HepG2 (cell line): ENCODE measurements at regions not wholly inside any gene's neighbourhood (a gene's known extent, or its start where the extent isn't known, plus 50 kb on each side); places are given as distances from the start of the nearest gene placed in this dataset.

ENCODE experiments used
- CREM ChIP-seq, 2 experiments: sonication (generic) in 1 of 2; formaldehyde crosslinking in 1 of 2; IDR thresholded peaks; 2 replicates each; pipeline versions ENCODE4 v1.4.0 to v1.6.1; 2016 to 2020; ENCODE audit warnings: antibody characterized with exemption in 1 of 2, mild to moderate bottlenecking in 1 of 2, missing genetic modification reagents in 1 of 2
- LCORL ChIP-seq, 2 experiments: fragments of 450-650 bp in 1 of 2; sonication (generic) in 1 of 2; formaldehyde crosslinking in 1 of 2; IDR thresholded peaks; 2 replicates each; pipeline versions ENCODE4 v1.5.0 to v1.6.1; 2017 to 2020; ENCODE audit warnings: antibody characterized with exemption in 1 of 2, missing genetic modification reagents in 1 of 2
- MEIS1 ChIP-seq: sonication (generic); formaldehyde crosslinking; IDR thresholded peaks from 2 replicates; pipeline ENCODE4 v1.9.0; 2021; ENCODE audit warnings: mild to moderate bottlenecking, missing genetic modification reagents, moderate library complexity, borderline replicate concordance
- REPIN1 ChIP-seq: sonication (generic); formaldehyde crosslinking; IDR thresholded peaks from 2 replicates; pipeline ENCODE4 v1.8.0; 2022; ENCODE audit warnings: missing genetic modification reagents, low read depth, mild to moderate bottlenecking, borderline replicate concordance
- SATB2 ChIP-seq: sonication (generic); formaldehyde crosslinking; IDR thresholded peaks from 2 replicates; pipeline ENCODE4 v1.5.0; 2020; ENCODE audit warnings: missing genetic modification reagents
- SIX1 ChIP-seq: sonication (generic); formaldehyde crosslinking; IDR thresholded peaks from 2 replicates; pipeline ENCODE4 v1.4.0; 2020; ENCODE audit warnings: missing genetic modification reagents, borderline replicate concordance
- SRSF9 ChIP-seq: fragments of 200-400 bp; formaldehyde crosslinking; IDR thresholded peaks from 2 replicates; pipeline ENCODE4 v1.6.1; 2018; ENCODE audit warnings: borderline replicate concordance, mild to moderate bottlenecking, low read depth, low read length; ENCODE audit not compliant: insufficient read depth, poor library complexity, severe bottlenecking
- TCF7 ChIP-seq: sonication (generic); IDR thresholded peaks from 2 replicates; pipeline ENCODE4 v1.6.1; 2016; ENCODE audit warnings: antibody characterized with exemption, low read depth
- U2AF1 ChIP-seq: fragments of 200-400 bp; formaldehyde crosslinking; optimal IDR thresholded peaks from 2 replicates; pipeline ENCODE3; 2017; ENCODE audit warnings: mild to moderate bottlenecking, low read depth, low read length
- ZNF232 ChIP-seq: sonication (generic); formaldehyde crosslinking; IDR thresholded peaks from 2 replicates; pipeline ENCODE4 v1.4.0; 2020; ENCODE audit warnings: missing genetic modification reagents, borderline replicate concordance
- ZNF329 ChIP-seq: sonication (generic); formaldehyde crosslinking; IDR thresholded peaks from 2 replicates; pipeline ENCODE4 v1.9.0; 2021; ENCODE audit warnings: low read depth, mild to moderate bottlenecking, missing genetic modification reagents
- ZNF382 ChIP-seq: sonication (generic); formaldehyde crosslinking; IDR thresholded peaks from 2 replicates; pipeline ENCODE4 v1.5.0; 2020; ENCODE audit warnings: missing genetic modification reagents, mild to moderate bottlenecking, borderline replicate concordance
- TF ChIP-seq, protein P1 (sequence below): IDR thresholded peaks from 2 replicates; pipeline ENCODE4 v1.6.1; 2016; ENCODE audit warnings: control low read depth
- TF ChIP-seq, protein P2 (sequence below): IDR thresholded peaks from 2 replicates; pipeline ENCODE4 v1.6.1; 2012; ENCODE audit warnings: low read depth, low read length, improper control_type of control experiment
- TF ChIP-seq, protein P3 (sequence below): sonication (generic); formaldehyde crosslinking; IDR thresholded peaks from 2 replicates; pipeline ENCODE4 v1.5.0; 2020; ENCODE audit warnings: mild to moderate bottlenecking, missing genetic modification reagents
- TF ChIP-seq, protein P4 (sequence below): sonication (generic); formaldehyde crosslinking; IDR thresholded peaks from 2 replicates; pipeline ENCODE4 v1.4.0; 2020; ENCODE audit warnings: missing genetic modification reagents
- TF ChIP-seq, protein P5 (sequence below): sonication (generic); formaldehyde crosslinking; IDR thresholded peaks from 2 replicates; pipeline ENCODE4 v1.8.0; 2022; ENCODE audit warnings: mild to moderate bottlenecking, missing genetic modification reagents, moderate library complexity
- TF ChIP-seq, protein P6 (sequence below): sonication (generic); formaldehyde crosslinking; IDR thresholded peaks from 2 replicates; pipeline ENCODE4 v1.4.0; 2020; ENCODE audit warnings: low read depth, mild to moderate bottlenecking, missing genetic modification reagents

DNA sequence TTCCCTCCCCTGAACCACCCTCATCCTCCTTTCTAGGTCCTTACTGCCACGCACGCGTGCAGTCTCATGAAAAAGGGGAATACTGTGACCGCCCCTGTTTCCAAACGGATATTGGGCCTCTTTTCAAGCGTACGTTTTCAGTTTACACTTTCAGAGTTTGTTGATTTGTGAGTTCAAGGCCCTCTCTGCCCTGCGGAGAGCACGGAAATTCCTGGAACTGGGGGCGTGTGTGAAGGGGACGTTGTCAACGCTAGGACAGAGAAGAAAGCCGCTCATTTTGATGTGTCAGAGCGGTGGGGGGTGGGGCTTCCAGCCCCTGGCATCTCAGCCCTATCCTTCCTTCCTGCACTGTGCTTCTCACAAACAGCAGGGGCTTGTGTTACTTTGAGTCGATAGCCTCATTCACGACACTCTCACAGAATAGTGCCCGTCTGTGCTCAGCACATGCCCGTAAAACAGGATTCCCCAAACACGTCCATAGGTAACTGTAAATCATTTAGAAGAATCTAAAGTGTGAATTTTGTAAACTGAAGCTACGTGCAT is 137.6 kb upstream of the PEG3 start (continued):
- TF ChIP-seq, protein P1, sequence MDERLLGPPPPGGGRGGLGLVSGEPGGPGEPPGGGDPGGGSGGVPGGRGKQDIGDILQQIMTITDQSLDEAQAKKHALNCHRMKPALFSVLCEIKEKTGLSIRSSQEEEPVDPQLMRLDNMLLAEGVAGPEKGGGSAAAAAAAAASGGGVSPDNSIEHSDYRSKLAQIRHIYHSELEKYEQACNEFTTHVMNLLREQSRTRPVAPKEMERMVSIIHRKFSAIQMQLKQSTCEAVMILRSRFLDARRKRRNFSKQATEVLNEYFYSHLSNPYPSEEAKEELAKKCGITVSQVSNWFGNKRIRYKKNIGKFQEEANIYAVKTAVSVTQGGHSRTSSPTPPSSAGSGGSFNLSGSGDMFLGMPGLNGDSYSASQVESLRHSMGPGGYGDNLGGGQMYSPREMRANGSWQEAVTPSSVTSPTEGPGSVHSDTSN (CRISPR knock-in tag) = peak; percentile 52; the same call in 1 of the 2 replicates
- TF ChIP-seq, protein P2, sequence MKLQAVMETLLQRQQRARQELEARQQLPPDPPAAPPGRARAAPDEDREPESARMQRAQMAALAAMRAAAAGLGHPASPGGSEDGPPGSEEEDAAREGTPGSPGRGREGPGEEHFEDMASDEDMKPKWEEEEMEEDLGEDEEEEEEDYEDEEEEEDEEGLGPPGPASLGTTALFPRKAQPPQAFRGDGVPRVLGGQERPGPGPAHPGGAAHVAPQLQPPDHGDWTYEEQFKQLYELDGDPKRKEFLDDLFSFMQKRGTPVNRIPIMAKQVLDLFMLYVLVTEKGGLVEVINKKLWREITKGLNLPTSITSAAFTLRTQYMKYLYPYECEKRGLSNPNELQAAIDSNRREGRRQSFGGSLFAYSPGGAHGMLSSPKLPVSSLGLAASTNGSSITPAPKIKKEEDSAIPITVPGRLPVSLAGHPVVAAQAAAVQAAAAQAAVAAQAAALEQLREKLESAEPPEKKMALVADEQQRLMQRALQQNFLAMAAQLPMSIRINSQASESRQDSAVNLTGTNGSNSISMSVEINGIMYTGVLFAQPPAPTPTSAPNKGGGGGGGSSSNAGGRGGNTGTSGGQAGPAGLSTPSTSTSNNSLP = no peak
- TF ChIP-seq ZNF382 (no peak), TCF7 (peak; percentile 95), U2AF1 (no peak), MEIS1 (CRISPR knock-in tag) (peak; percentile 71; the same call in 1 of the 2 replicates), CREM (IDR thresholded peaks at IDR 0.05) (peak; percentile 96), CREM (CRISPR knock-in tag; IDR thresholded peaks at IDR 0.05) (no peak), REPIN1 (CRISPR knock-in tag) (peak; percentile 93), ZNF232 (CRISPR knock-in tag) (peak; percentile 92; the same call in 1 of the 2 replicates), ZNF329 (CRISPR knock-in tag) (no peak), SATB2 (CRISPR knock-in tag) (no peak), SRSF9 (no peak), LCORL (IDR thresholded peaks at IDR 0.05) (no peak), LCORL (CRISPR knock-in tag; IDR thresholded peaks at IDR 0.05) (peak; percentile 84), SIX1 (0 out of 2 replicates have a peak, but pooled peaks have one; percentile 35)
- TF ChIP-seq, protein P3, sequence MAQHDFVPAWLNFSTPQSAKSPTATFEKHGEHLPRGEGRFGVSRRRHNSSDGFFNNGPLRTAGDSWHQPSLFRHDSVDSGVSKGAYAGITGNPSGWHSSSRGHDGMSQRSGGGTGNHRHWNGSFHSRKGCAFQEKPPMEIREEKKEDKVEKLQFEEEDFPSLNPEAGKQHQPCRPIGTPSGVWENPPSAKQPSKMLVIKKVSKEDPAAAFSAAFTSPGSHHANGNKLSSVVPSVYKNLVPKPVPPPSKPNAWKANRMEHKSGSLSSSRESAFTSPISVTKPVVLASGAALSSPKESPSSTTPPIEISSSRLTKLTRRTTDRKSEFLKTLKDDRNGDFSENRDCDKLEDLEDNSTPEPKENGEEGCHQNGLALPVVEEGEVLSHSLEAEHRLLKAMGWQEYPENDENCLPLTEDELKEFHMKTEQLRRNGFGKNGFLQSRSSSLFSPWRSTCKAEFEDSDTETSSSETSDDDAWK (CRISPR knock-in tag) = no peak
- TF ChIP-seq, protein P4, sequence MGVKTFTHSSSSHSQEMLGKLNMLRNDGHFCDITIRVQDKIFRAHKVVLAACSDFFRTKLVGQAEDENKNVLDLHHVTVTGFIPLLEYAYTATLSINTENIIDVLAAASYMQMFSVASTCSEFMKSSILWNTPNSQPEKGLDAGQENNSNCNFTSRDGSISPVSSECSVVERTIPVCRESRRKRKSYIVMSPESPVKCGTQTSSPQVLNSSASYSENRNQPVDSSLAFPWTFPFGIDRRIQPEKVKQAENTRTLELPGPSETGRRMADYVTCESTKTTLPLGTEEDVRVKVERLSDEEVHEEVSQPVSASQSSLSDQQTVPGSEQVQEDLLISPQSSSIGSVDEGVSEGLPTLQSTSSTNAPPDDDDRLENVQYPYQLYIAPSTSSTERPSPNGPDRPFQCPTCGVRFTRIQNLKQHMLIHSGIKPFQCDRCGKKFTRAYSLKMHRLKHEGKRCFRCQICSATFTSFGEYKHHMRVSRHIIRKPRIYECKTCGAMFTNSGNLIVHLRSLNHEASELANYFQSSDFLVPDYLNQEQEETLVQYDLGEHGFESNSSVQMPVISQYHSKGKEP (CRISPR knock-in tag) = no peak
- TF ChIP-seq, protein P5, sequence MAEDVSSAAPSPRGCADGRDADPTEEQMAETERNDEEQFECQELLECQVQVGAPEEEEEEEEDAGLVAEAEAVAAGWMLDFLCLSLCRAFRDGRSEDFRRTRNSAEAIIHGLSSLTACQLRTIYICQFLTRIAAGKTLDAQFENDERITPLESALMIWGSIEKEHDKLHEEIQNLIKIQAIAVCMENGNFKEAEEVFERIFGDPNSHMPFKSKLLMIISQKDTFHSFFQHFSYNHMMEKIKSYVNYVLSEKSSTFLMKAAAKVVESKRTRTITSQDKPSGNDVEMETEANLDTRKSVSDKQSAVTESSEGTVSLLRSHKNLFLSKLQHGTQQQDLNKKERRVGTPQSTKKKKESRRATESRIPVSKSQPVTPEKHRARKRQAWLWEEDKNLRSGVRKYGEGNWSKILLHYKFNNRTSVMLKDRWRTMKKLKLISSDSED = no peak
- TF ChIP-seq, protein P6, sequence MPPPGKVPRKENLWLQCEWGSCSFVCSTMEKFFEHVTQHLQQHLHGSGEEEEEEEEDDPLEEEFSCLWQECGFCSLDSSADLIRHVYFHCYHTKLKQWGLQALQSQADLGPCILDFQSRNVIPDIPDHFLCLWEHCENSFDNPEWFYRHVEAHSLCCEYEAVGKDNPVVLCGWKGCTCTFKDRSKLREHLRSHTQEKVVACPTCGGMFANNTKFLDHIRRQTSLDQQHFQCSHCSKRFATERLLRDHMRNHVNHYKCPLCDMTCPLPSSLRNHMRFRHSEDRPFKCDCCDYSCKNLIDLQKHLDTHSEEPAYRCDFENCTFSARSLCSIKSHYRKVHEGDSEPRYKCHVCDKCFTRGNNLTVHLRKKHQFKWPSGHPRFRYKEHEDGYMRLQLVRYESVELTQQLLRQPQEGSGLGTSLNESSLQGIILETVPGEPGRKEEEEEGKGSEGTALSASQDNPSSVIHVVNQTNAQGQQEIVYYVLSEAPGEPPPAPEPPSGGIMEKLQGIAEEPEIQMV (CRISPR knock-in tag) = no peak
